ENCODE measurements at regions not wholly inside any gene's neighbourhood (a gene's known extent, or its start where the extent isn't known, plus 50 kb on each side); places are given as distances from the start of the nearest gene placed in this dataset.

DNA sequence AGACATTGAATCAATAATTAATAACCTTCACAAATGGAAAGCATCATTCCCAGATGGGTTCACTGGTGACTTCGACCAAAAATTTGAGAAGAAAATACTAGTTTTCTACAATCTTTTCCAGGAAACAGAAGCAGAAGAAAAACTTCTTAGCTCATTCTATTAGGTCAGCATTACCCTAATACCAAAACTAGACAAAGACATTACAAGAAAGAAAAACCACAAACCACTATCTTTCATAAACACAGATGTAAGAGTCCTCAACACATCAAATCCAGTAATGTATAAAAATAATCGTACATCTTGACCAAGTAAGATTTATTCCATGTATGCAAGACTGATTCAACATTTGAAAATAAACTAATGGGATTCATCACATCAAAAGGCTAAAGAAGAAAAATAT, 64.0 kb upstream of the CDK1 start:
- Histone ChIP-seq H3K9me3 (ENCODE audit: control insufficient read depth, low read depth, low read length) (no peaks in the 10 kb centered on the region), H4K20me1 (ENCODE audit: control insufficient read depth, extremely low read depth, insufficient read depth, low read length) (no peaks in the 10 kb centered on the region), H3K79me2 (ENCODE audit: control insufficient read depth, insufficient read depth, low read length) (peaks cover 2% of the 10 kb centered on the region), H3K4me2 (ENCODE audit: control insufficient read depth, extremely low read depth, insufficient read depth, low read depth, low read length) (no peak overlapping the region), H3K4me1 (ENCODE audit: control insufficient read depth, extremely low read depth, insufficient read depth, low read length) (no peaks in the 10 kb centered on the region), H3K4me3 (ENCODE audit: control insufficient read depth in 2 of 3, extremely low read depth in 1 of 3, insufficient read depth in 2 of 3, low read depth in 1 of 3, low read length in 3 of 3) (no peak overlapping the region), H3K9me1 (ENCODE audit: control insufficient read depth, extremely low read depth, insufficient read depth, low read length) (no peaks in the 10 kb centered on the region), H3K27ac (ENCODE audit: control insufficient read depth, insufficient read depth, low read length) (no peak overlapping the region), H2AFZ (ENCODE audit: control insufficient read depth, low read length) (no peak overlapping the region), H3K9ac (ENCODE audit: control insufficient read depth, extremely low read depth, insufficient read depth, low read length) (no peak overlapping the region), H3K36me3 (ENCODE audit: control insufficient read depth in 2 of 2, extremely low read depth in 1 of 2, insufficient read depth in 2 of 2, low read length in 2 of 2) (no peaks in the 10 kb centered on the region), H3K27me3 (ENCODE audit: control insufficient read depth, extremely low read depth, insufficient read depth, low read length) (no peaks in the 10 kb centered on the region)
- dilution Hi-C loops (cut with MboI; ENCODE audit: extremely low pct_ligation_motif_present, low sequenced_read_pairs), result no loop called here
- DNase-seq (ENCODE audit: low read depth, low spot score) (no peak), FAIRE-seq (no peak)
- TF ChIP-seq, protein P1, sequence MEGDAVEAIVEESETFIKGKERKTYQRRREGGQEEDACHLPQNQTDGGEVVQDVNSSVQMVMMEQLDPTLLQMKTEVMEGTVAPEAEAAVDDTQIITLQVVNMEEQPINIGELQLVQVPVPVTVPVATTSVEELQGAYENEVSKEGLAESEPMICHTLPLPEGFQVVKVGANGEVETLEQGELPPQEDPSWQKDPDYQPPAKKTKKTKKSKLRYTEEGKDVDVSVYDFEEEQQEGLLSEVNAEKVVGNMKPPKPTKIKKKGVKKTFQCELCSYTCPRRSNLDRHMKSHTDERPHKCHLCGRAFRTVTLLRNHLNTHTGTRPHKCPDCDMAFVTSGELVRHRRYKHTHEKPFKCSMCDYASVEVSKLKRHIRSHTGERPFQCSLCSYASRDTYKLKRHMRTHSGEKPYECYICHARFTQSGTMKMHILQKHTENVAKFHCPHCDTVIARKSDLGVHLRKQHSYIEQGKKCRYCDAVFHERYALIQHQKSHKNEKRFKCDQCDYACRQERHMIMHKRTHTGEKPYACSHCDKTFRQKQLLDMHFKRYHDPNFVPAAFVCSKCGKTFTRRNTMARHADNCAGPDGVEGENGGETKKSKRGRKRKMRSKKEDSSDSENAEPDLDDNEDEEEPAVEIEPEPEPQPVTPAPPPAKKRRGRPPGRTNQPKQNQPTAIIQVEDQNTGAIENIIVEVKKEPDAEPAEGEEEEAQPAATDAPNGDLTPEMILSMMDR (optimal IDR thresholded peaks at IDR 0.05 in 1 of 3, IDR thresholded peaks at IDR 0.05 in 1 of 3, conservative IDR thresholded peaks at IDR 0.05 in 1 of 3; ENCODE audit: extremely low read depth in 1 of 3, insufficient read depth in 2 of 3, low read length in 3 of 3), result no peak
- no peak for TF ChIP-seq EZH2 (IDR thresholded peaks at IDR 0.05; ENCODE audit: low read length)

DNA sequence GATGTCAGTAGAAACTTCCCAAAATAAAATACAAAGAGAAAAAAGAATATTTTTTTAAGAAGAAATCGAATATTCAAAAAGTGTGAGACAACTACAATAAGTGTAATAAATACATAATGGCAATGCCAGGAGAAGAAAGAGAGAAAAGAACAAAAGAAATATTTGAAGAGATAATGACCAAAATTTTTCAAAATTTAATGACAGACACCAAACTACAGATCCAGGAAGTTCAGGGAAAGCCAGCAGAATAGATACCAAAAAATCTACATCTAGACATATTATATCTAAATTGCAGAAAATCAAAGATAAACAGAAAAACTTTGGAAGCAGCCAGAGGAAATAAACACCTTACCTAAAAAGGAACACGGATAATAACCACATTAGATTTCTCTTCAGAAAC, 66.8 kb upstream of the CDK1 start:
- H3K36me3 ChIP-seq (ENCODE audit: control insufficient read depth in 2 of 2, extremely low read depth in 1 of 2, insufficient read depth in 2 of 2, low read length in 2 of 2), result no peaks in the 10 kb centered on the region
- FAIRE-seq, result no peak
- no peaks in the 10 kb centered on the region for H3K27me3 ChIP-seq (ENCODE audit: control insufficient read depth, extremely low read depth, insufficient read depth, low read length)
- no peak overlapping the region for H2AFZ ChIP-seq (ENCODE audit: control insufficient read depth, low read length)
- H3K27ac ChIP-seq (ENCODE audit: control insufficient read depth, insufficient read depth, low read length), result no peak overlapping the region
- no peak overlapping the region for H3K9ac ChIP-seq (ENCODE audit: control insufficient read depth, extremely low read depth, insufficient read depth, low read length)
- H3K79me2 ChIP-seq (ENCODE audit: control insufficient read depth, insufficient read depth, low read length), result peaks cover 2% of the 10 kb centered on the region
- no peak overlapping the region for H3K4me2 ChIP-seq (ENCODE audit: control insufficient read depth, extremely low read depth, insufficient read depth, low read depth, low read length)
- TF ChIP-seq, protein P1 (optimal IDR thresholded peaks at IDR 0.05 in 1 of 3, IDR thresholded peaks at IDR 0.05 in 1 of 3, conservative IDR thresholded peaks at IDR 0.05 in 1 of 3; ENCODE audit: extremely low read depth in 1 of 3, insufficient read depth in 2 of 3, low read length in 3 of 3), result no peak
- no peak for TF ChIP-seq EZH2 (IDR thresholded peaks at IDR 0.05; ENCODE audit: low read length)
- no peaks in the 10 kb centered on the region for H3K9me3 ChIP-seq (ENCODE audit: control insufficient read depth, low read depth, low read length)
- dilution Hi-C loops (cut with MboI; ENCODE audit: extremely low pct_ligation_motif_present, low sequenced_read_pairs), result no loop called here
- no peaks in the 10 kb centered on the region for H4K20me1 ChIP-seq (ENCODE audit: control insufficient read depth, extremely low read depth, insufficient read depth, low read length)
- no peak overlapping the region for H3K4me3 ChIP-seq (ENCODE audit: control insufficient read depth in 2 of 3, extremely low read depth in 1 of 3, insufficient read depth in 2 of 3, low read depth in 1 of 3, low read length in 3 of 3)
- no peak for DNase-seq (ENCODE audit: low read depth, low spot score)
- no peaks in the 10 kb centered on the region for H3K9me1 ChIP-seq (ENCODE audit: control insufficient read depth, extremely low read depth, insufficient read depth, low read length)
- H3K4me1 ChIP-seq (ENCODE audit: control insufficient read depth, extremely low read depth, insufficient read depth, low read length), result no peaks in the 10 kb centered on the region
